ENCODE measurements at regions not wholly inside any gene's neighbourhood (a gene's known extent, or its start where the extent isn't known, plus 50 kb on each side); places are given as distances from the start of the nearest gene placed in this dataset.

GRCh38 chr9:134236001-134236421 is 71.6 kb upstream of the RNU6ATAC start:
- no peak for TF ChIP-seq CTCF (IDR thresholded peaks at IDR 0.05)

GRCh38 chr9:134236935-134237629 is 72.7 kb upstream of the RNU6ATAC start:
- no peak overlapping the region for H3K4me3 ChIP-seq
- no peaks in the 10 kb centered on the region for H3K27me3 ChIP-seq
- no peak for TF ChIP-seq CTCF (IDR thresholded peaks at IDR 0.05)
- no peaks in the 10 kb centered on the region for H3K36me3 ChIP-seq
- H3K4me1 ChIP-seq = peaks cover 0 to 17% of the 10 kb centered on the region in 2 donors
- DNase-seq (ENCODE audit: low spot score) = no peak
- H3K9me3 ChIP-seq = no peaks in the 10 kb centered on the region
- H3K27ac ChIP-seq = no peak overlapping the region

More at GRCh38 chr9:134236001-134236421, 71.6 kb upstream of the RNU6ATAC start:
- H3K9me3 ChIP-seq = no peaks in the 10 kb centered on the region
- peak; percentile 65 for DNase-seq (ENCODE audit: low spot score)
- H3K27me3 ChIP-seq = no peaks in the 10 kb centered on the region
- H3K4me1 ChIP-seq = peaks cover 0 to 27% of the 10 kb centered on the region in 2 donors
- H3K36me3 ChIP-seq = no peaks in the 10 kb centered on the region
- peak overlapping the region in 1 of 2 donors; percentile 11 for H3K27ac ChIP-seq
- H3K4me3 ChIP-seq = no peak overlapping the region

GRCh38 chr9:134237630-134238265 is 73.4 kb upstream of the RNU6ATAC start:
- no peak for DNase-seq (ENCODE audit: low spot score)
- peaks cover 0 to 17% of the 10 kb centered on the region in 2 donors for H3K4me1 ChIP-seq
- no peak for TF ChIP-seq CTCF (IDR thresholded peaks at IDR 0.05)
- H3K9me3 ChIP-seq = no peaks in the 10 kb centered on the region
- no peak overlapping the region for H3K27ac ChIP-seq
- no peak overlapping the region for H3K4me3 ChIP-seq
- no peaks in the 10 kb centered on the region for H3K27me3 ChIP-seq
- H3K36me3 ChIP-seq = no peaks in the 10 kb centered on the region

GRCh38 chr9:134239130-134239903 is 75.0 kb upstream of the RNU6ATAC start:
- Histone ChIP-seq H3K27me3 (no peaks in the 10 kb centered on the region), H3K4me3 (no peak overlapping the region), H3K4me1 (peaks cover 0 to 17% of the 10 kb centered on the region in 2 donors), H3K9me3 (no peaks in the 10 kb centered on the region), H3K27ac (no peak overlapping the region), H3K36me3 (no peaks in the 10 kb centered on the region)
- no peak for DNase-seq (ENCODE audit: low spot score)
- no peak for TF ChIP-seq CTCF (IDR thresholded peaks at IDR 0.05)

DNA sequence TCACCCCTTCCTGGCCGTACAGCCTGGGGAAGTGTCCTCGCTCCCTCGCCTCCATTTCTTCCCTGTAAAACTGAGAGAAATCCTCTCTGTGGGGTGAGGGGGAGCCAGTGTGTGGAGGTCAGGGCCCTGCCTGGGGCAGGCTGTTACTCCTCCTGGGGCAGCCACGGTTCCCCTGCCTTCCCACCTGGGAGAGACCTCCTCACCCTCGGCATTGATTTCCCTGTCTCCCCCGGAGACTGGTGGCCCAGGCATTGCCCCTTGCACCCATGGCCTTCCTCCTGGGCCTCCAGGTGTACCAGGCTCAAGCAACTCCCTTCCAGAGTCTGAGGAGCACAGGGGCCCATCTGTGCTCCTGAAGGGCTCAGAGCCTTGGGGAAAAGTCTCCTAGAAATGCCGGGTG is 75.6 kb upstream of the RNU6ATAC start:
- TF ChIP-seq CTCF (IDR thresholded peaks at IDR 0.05) = no peak
- Histone ChIP-seq H3K4me1 (peaks cover 0 to 17% of the 10 kb centered on the region in 2 donors), H3K27me3 (no peaks in the 10 kb centered on the region), H3K27ac (no peak overlapping the region), H3K4me3 (no peak overlapping the region), H3K36me3 (no peaks in the 10 kb centered on the region), H3K9me3 (no peaks in the 10 kb centered on the region)
- no peak for DNase-seq (ENCODE audit: low spot score)

Data from right atrium auricular region (tissue), 2 donors.